Keratinocyte (primary cell): ENCODE measurements at regions not wholly inside any gene's neighbourhood (a gene's known extent, or its start where the extent isn't known, plus 50 kb on each side); places are given as distances from the start of the nearest gene placed in this dataset.

Experiments used
- DNase-seq: peaks from one replicate; pipeline ENCODE4 v3.0.0-alpha.2; 2011; ENCODE audit warnings: low read depth, missing footprints, low spot score
- FAIRE-seq: peaks from 2 replicates; lab custom pipeline; 2011; peaks lifted over from hg19 to GRCh38; lab: Jason Lieb, UNC
- H2AFZ ChIP-seq: 2 replicates; pipeline ENCODE4 v1.6.0; 2012; ENCODE audit warnings: low read length, control low read depth, inconsistent platforms; ENCODE audit not compliant: control insufficient read depth
- H3K27ac ChIP-seq: 2 replicates; pipeline ENCODE4 v1.5.1; 2011; ENCODE audit warnings: low read length; ENCODE audit not compliant: control insufficient read depth, insufficient read depth
- H3K27me3 ChIP-seq: 3 replicates; pipeline ENCODE4 v1.6.0; 2011; ENCODE audit warnings: low read length; ENCODE audit not compliant: control insufficient read depth, insufficient read depth; ENCODE audit errors: extremely low read depth
- H3K36me3 ChIP-seq, 2 experiments: 2 replicates in 1 of 2; 3 replicates in 1 of 2; pipeline ENCODE4 v1.5.1; 2011; ENCODE audit warnings: low read length in 2 of 2, mild to moderate bottlenecking in 1 of 2; ENCODE audit not compliant: control insufficient read depth in 2 of 2, insufficient read depth in 2 of 2; ENCODE audit errors: extremely low read depth in 1 of 2
- H3K4me1 ChIP-seq: 3 replicates; pipeline ENCODE4 v1.5.1; 2011; ENCODE audit warnings: low read length; ENCODE audit not compliant: control insufficient read depth, insufficient read depth; ENCODE audit errors: extremely low read depth
- H3K4me2 ChIP-seq: 3 replicates; pipeline ENCODE4 v1.6.0; 2011; ENCODE audit warnings: low read depth, low read length; ENCODE audit not compliant: control insufficient read depth, insufficient read depth; ENCODE audit errors: extremely low read depth
- H3K4me3 ChIP-seq, 3 experiments: fragments of 200-600 bp in 1 of 3; sonication (generic) in 1 of 3; 2 replicates in 2 of 3; 3 replicates in 1 of 3; pipeline ENCODE4 v1.5.1; 2011 to 2016; ENCODE audit warnings: low read length in 3 of 3, mild to moderate bottlenecking in 3 of 3, control low read depth in 2 of 3, inconsistent platforms in 1 of 3, low read depth in 1 of 3, mixed read lengths in 1 of 3, mixed run types in 1 of 3, moderate library complexity in 1 of 3; ENCODE audit not compliant: control insufficient read depth in 2 of 3, insufficient read depth in 2 of 3; ENCODE audit errors: extremely low read depth in 1 of 3
- H3K79me2 ChIP-seq: 2 replicates; pipeline ENCODE4 v1.6.0; 2012; ENCODE audit warnings: low read length; ENCODE audit not compliant: control insufficient read depth, insufficient read depth
- H3K9ac ChIP-seq: 3 replicates; pipeline ENCODE4 v1.6.0; 2011; ENCODE audit warnings: low read length; ENCODE audit not compliant: control insufficient read depth, insufficient read depth; ENCODE audit errors: extremely low read depth
- H3K9me1 ChIP-seq: 3 replicates; pipeline ENCODE4 v1.6.0; 2011; ENCODE audit warnings: low read length; ENCODE audit not compliant: control insufficient read depth, insufficient read depth; ENCODE audit errors: extremely low read depth
- H3K9me3 ChIP-seq: 2 replicates; pipeline ENCODE4 v1.5.1; 2012; ENCODE audit warnings: low read depth, low read length; ENCODE audit not compliant: control insufficient read depth
- H4K20me1 ChIP-seq: 3 replicates; pipeline ENCODE4 v1.6.0; 2011; ENCODE audit warnings: low read length; ENCODE audit not compliant: control insufficient read depth, insufficient read depth; ENCODE audit errors: extremely low read depth
- CTCF ChIP-seq, 3 experiments: IDR thresholded peaks in 1 of 3; conservative IDR thresholded peaks in 1 of 3; optimal IDR thresholded peaks in 1 of 3; 2 replicates in 2 of 3; 3 replicates in 1 of 3; pipeline versions ENCODE3 to v1.5.1; 2011; ENCODE audit warnings: low read length in 3 of 3, mild to moderate bottlenecking in 3 of 3, moderate library complexity in 2 of 3, control low read depth in 1 of 3, inconsistent platforms in 1 of 3; ENCODE audit not compliant: insufficient read depth in 2 of 3; ENCODE audit errors: extremely low read depth in 1 of 3
- EZH2 ChIP-seq: IDR thresholded peaks from one replicate; pipeline ENCODE4 v1.6.1; 2012; ENCODE audit warnings: inconsistent platforms, mild to moderate bottlenecking, low read length, moderate library complexity
- dilution Hi-C: fragments of 300-500 bp; cut with MboI; formaldehyde crosslinking; loops from one replicate; pipeline ENCODE4 v1.7.0; 2020; ENCODE audit warnings: low sequenced_read_pairs; ENCODE audit not compliant: extremely low pct_ligation_motif_present

GRCh38 chr17:77771587-77771986, 186.9 kb upstream of the TNRC6C start:
- H3K9me3 ChIP-seq = no peaks in the 10 kb centered on the region
- H3K9ac ChIP-seq = no peak overlapping the region
- no peaks in the 10 kb centered on the region for H4K20me1 ChIP-seq
- no peaks in the 10 kb centered on the region for H3K4me1 ChIP-seq
- no peaks in the 10 kb centered on the region for H3K36me3 ChIP-seq
- FAIRE-seq (no peak), DNase-seq (no peak)
- H3K4me2 ChIP-seq = no peak overlapping the region
- H3K4me3 ChIP-seq = no peak overlapping the region
- H2AFZ ChIP-seq = no peak overlapping the region
- TF ChIP-seq EZH2 (no peak), CTCF (optimal IDR thresholded peaks at IDR 0.05 in 1 of 3, IDR thresholded peaks at IDR 0.05 in 1 of 3, conservative IDR thresholded peaks at IDR 0.05 in 1 of 3; ENCODE audit: extremely low read depth in 1 of 3, insufficient read depth in 2 of 3, low read length in 3 of 3) (no peak)
- dilution Hi-C loops = no loop called here
- peaks cover 31% of the 10 kb centered on the region for H3K27me3 ChIP-seq
- H3K79me2 ChIP-seq = no peaks in the 10 kb centered on the region
- no peak overlapping the region for H3K27ac ChIP-seq
- no peaks in the 10 kb centered on the region for H3K9me1 ChIP-seq

DNA sequence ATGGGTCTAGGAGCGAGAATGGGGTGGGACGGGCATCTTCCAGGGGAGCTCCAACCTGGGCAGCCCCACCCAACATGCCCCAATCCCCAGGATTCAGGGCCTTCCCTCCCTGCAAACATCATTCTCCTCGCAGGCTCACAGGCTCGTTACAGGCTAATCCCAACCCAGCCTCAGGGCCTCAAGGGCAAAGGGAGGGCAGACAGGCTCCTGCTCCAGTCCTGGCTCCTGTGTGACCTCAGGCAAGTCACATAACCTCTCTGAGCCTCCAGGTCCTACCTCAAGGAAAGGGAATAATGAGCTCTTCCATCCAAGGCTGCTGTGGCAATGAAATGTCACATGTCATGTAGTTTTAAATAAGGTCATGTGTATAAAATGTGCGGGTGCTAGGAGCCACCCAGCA, 186.5 kb upstream of the TNRC6C start:
- H3K36me3 ChIP-seq = no peaks in the 10 kb centered on the region
- DNase-seq (no peak), FAIRE-seq (no peak)
- H3K79me2 ChIP-seq = no peaks in the 10 kb centered on the region
- H4K20me1 ChIP-seq = no peaks in the 10 kb centered on the region
- no peak overlapping the region for H3K27ac ChIP-seq
- dilution Hi-C loops = no loop called here
- H3K9ac ChIP-seq = no peak overlapping the region
- H3K27me3 ChIP-seq = peaks cover 29% of the 10 kb centered on the region
- no peak overlapping the region for H3K4me3 ChIP-seq
- TF ChIP-seq CTCF (optimal IDR thresholded peaks at IDR 0.05 in 1 of 3, IDR thresholded peaks at IDR 0.05 in 1 of 3, conservative IDR thresholded peaks at IDR 0.05 in 1 of 3; ENCODE audit: extremely low read depth in 1 of 3, insufficient read depth in 2 of 3, low read length in 3 of 3) (no peak), EZH2 (no peak)
- H2AFZ ChIP-seq = no peak overlapping the region
- H3K9me1 ChIP-seq = no peaks in the 10 kb centered on the region
- H3K4me2 ChIP-seq = no peak overlapping the region
- no peaks in the 10 kb centered on the region for H3K4me1 ChIP-seq
- no peaks in the 10 kb centered on the region for H3K9me3 ChIP-seq
